GM21515 (cell line): ENCODE measurements at regions not wholly inside any gene's neighbourhood (a gene's known extent, or its start where the extent isn't known, plus 50 kb on each side); places are given as distances from the start of the nearest gene placed in this dataset.

Experiments used
- ATAC-seq: cut with Tn5 transposase; IDR thresholded peaks from one replicate; pipeline ENCODE4 v1.9.1; 2021; ENCODE audit not compliant: unreplicated experiment

- no peak for ATAC-seq
These were observed 172.2 kb downstream of the CDC5L start for GRCh38 chr6:44559486-44560270.

- ATAC-seq = no peak
These were observed 173.1 kb downstream of the CDC5L start for GRCh38 chr6:44560458-44561059.

DNA sequence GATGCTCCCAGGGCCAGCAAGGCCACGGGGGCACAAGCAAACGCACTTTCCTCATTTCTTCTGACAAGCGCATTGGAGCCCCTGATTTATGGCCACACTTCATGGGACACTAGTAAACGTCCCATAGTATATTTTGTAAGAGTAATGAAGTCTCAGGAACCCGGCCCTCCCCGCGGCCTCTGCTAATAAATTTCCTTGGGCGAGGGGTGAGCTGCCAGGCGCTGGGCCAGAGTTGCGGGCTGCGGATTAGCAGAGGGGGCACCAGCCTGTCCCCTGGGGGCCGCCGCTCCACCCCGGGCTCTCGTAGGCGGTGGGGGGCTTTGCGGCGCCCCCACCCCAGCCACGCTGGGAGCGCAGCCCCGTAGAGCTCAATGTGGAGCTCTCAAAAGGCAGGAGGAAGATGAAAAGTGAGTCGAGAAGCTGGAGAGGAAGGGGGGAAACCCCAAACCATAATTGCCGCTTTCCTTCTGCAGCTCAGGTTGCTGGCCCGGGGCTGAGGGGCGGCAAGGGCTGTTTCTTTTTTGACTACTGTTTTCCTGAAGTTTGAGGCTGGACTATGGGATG lies 173.6 kb downstream of the CDC5L start:
- ATAC-seq = no peak

GRCh38 chr6:44561832-44562665 lies 174.5 kb downstream of the CDC5L start:
- no peak for ATAC-seq

GRCh38 chr6:44563397-44563796 lies 175.9 kb downstream of the CDC5L start:
- ATAC-seq = no peak

- no peak for ATAC-seq
These were observed 177.5 kb downstream of the CDC5L start for GRCh38 chr6:44564906-44565524.

DNA sequence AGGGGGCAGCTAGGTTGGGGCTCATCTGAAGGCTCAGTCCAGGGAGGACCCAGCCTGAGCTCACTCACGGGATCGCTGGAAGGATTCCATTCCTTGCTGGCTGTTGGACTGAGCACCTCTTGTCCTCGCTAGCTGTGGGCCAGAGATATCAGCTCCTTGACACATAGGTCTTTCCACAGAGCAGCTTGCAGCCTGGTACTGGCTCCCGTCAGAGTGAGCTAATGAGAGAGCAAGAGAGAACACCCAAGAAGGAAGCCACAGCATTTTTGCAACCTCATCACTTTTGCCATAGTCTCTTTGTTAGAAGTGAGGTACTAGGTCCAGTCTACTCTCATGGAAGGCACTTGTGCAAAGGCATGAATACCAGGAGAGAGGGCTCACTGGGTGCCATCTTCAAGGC lies 179.9 kb downstream of the CDC5L start:
- ATAC-seq = no peak

DNA sequence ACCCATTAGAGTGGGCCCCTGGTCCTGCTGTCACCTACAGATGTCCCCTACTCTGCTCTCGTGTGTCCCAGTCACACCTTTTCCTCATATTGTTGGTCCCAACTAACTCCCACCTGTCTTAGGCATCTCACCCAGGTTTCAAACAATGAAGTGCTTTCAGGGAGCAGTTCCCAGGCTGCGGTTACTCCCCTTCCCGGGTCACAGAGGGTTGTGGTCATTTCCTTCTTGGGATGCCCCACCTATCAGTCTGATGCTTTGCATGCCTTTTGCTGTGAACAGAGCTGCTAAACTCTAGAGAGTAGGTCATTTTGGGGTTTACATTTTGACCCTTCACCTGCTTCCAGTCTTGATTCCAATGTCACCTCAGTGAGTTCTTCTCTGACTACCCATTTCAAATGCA lies 181.6 kb downstream of the CDC5L start:
- no peak for ATAC-seq

DNA sequence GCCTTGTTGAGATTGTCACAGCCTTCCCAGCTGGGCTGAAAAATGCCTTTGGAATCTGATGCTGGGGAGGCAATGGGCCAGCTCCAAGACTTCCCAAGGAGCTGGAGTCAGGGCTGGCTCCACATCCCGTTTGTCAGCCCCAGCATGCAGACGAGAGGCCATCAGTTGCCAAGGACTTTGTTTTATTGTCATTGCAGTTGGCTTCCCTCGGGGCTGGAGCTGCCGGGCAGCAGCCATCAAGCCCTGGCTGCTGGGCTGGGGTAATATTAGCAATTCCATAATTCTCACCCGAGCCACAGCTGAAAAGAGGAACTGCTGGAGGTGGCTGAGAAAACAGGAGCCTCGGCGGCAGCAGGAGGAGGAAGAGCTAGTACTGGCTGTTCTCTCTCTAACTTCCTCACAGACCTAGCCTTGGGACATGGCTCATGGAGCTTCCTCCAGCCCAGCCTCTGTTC lies 182.5 kb downstream of the CDC5L start:
- no peak for ATAC-seq

DNA sequence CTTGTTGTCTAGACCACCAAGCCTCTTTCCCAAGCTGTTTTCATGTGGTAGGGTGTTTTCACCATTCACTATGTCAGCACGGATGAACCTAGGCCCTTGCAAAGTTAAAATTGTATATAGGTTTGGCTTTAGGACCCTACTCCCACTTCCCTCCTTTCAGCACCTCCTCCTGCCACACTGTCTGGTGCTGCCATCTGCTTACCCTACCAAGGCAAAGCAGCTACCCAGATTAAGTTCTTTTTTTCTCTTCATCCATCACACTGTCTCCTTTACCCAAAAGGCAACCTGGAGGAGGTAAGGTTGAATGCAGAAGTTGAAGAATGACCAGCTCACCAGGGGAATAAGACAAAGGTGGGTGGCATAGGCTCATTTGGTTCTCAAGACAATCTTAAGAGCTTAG lies 184.0 kb downstream of the CDC5L start:
- no peak for ATAC-seq

DNA sequence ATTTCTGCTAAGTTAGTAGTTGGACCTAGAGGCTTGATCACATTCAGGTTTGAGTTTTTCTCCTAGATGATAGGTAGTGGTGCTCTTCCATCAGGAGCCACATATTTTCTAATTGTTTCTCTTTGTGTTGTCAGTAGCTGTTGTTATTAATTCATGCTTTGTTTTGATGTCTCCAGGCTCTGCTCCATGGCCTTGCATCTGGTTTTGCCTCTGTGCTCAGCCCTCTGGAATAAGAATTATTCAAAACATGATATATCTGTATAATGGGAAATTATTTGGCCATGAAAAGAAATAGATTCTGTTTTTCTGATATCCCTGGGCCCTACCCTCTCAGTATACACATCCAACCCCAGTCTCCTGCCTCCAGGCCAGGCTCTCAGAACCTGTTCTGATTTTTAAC lies 184.8 kb downstream of the CDC5L start:
- ATAC-seq = no peak

- no peak for ATAC-seq
These were observed 188.1 kb downstream of the CDC5L start for GRCh38 chr6:44575644-44576043.

DNA sequence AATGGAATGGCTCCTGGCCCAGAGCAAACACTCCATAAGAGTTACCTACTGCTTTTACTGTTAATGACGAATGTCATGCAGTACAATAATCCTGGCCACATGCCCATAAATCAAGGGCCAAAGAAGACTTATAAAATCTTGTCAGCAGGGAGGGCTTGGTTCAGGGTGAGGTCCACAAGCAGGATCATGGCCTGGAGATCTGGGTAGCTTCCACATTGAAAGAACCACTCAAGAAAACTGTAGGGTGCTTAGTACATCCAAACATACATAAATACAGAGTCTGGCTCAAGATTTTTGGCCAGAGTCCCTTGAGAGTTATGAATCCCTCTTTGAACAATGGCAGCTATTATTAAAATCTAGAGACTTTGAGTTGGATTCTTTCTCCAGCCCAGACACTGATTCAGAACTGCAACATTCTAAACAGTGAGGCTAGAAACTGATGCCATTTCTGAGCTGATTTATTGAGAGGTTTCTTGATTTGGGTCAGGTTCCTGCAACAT lies 188.7 kb downstream of the CDC5L start:
- no peak for ATAC-seq

DNA sequence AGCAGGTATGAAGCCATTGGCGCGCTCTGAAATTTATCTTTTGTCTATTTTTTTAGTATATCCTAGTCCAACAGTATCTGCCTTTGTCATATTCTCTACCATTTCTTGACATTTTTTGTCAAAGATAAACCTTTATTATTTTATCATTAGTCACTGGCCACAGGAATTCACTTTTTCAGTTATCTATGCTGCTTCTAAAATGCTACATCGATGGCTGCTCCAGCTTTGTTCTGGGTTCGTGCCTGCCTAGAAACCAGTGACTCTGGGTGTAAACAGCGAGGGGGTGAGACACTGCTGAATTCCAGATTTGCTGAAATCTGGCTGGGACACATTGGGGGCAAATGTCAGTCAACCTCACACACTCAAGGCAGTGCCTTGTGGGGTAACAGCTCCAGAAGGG lies 193.4 kb downstream of the CDC5L start:
- no peak for ATAC-seq

DNA sequence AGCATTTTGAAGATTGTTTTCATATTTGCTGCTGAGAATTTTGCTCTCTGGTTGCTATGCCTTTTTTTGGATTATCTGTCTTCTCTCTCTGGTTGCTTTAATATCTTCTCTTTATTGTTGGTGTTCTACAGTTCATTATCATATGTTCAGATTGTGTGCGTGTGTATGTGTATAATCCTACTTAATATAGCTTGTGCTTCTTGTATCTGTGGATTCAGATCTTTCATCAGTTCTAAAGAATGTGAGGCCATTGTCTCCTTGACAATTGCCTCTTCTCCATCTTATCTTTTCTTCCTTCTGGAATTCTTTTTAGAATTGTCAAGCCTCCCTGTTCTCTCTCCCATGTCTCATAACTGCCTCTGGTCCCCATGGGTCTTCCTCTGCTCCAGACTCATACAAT lies 195.4 kb downstream of the CDC5L start:
- no peak for ATAC-seq

DNA sequence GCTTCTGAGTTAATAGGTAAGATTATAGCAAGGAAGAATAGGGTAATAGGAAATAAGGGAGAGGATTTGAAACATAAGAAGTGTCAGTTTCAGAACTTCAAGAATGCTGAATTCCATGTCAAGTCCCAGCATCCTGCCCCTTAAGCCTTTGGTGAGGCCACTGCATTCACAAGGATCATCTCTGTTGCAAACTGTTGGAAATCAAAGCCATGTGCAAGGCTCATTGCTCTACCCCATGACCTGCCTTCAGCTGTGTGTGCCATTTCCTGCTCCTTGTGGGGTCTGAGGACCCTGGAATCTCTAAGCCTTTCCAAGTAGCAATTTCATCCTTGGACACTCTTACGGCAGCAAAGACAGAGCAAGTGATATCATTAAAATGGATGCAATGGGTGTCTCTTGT lies 203.0 kb downstream of the CDC5L start:
- ATAC-seq = no peak

- no peak for ATAC-seq
These were observed 206.0 kb downstream of the CDC5L start for GRCh38 chr6:44593539-44593944.

- ATAC-seq = no peak
These were observed 207.0 kb downstream of the CDC5L start for GRCh38 chr6:44594481-44594880.

GRCh38 chr6:44598679-44599078 lies 211.2 kb downstream of the CDC5L start:
- no peak for ATAC-seq

DNA sequence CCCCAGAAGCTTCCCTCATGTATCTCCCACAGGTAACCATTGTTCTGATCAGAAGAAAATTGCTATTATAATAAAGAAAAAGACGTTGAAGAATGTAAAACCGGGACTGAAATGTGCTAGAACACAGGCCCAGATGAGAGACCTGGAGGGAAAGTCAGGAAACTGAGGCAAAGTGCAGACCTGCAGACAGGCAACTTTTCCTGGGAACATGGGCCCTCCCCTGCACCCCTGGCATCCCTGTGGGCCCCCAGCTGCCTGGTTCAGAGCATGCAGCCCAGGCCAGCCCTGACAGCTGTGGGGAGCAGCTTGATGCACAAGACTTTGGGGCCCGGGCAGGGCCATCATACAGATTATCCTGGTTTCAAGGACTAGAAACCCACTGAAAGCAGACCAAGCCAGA lies 212.2 kb downstream of the CDC5L start:
- no peak for ATAC-seq
